ENCODE measurements at regions not wholly inside any gene's neighbourhood (a gene's known extent, or its start where the extent isn't known, plus 50 kb on each side); places are given as distances from the start of the nearest gene placed in this dataset.

DNA sequence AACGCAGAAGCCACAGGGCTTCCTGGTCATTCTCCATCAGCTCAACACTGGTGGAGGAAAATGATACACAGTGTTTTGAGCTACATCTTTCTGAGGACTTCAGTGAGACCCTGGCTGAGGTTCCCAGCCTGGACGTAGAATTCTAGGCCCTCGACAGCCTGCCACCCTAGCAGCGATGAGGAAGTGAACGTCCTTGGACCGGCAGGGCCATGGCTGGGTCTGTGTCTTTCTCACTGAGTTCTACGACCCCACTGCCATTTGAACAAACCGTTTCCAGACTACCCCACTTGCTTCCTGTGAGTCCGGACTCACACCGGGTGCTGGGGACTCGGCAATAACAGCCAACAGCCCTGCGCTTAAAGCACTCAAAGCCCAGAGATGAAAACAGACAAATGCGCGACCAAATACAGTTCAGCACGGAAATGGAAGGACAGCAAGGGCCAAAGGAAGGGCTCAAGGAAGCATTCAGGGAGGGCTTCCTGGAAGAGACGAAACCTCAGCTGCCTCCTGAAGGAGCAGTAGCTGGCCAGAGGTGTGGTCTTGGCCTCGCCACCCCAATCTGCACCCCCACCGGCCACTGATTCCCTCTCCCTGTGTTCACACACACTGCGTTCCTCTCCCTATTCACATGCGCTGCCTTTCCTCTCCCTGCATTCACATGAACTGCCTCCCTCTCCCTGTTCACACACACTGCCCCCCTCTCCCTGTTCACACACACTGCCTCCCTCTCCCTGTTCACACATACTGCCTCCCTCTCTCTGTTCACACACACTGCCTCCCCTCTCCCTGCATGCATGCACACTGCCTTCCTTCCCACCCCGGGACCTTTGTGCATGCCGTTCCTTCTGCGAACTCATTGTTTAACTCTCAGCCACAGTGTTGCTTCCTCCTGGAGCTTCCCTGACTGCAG, 136.3 kb upstream of the PRR20G start:
- Histone ChIP-seq H4K8ac (ENCODE audit: low read depth in 2 of 2, low read length in 2 of 2) (no peak overlapping the region), H2BK120ac (ENCODE audit: low read depth, low read length) (no peak overlapping the region), H3K4ac (ENCODE audit: low read depth, low read length) (no peak overlapping the region), H4K20me1 (ENCODE audit: insufficient read depth, low read length) (no peaks in the 10 kb centered on the region), H3K56ac (ENCODE audit: extremely low read depth, insufficient read depth, low read length) (no peak overlapping the region), H3K4me3 (ENCODE audit: insufficient read depth, low read depth, low read length) (no peak overlapping the region), H3K4me1 (ENCODE audit: control insufficient read depth, insufficient read depth, low read length) (no peaks in the 10 kb centered on the region), H2BK20ac (ENCODE audit: low read depth, low read length) (no peak overlapping the region), H3K36me3 (ENCODE audit: control insufficient read depth, insufficient read depth, low read length) (no peaks in the 10 kb centered on the region), H3K23ac (ENCODE audit: low read depth, low read length) (no peak overlapping the region), H3K4me2 (ENCODE audit: low read depth, low read length) (no peak overlapping the region), H3K9ac (ENCODE audit: low read depth, low read length) (no peak overlapping the region), H2BK15ac (ENCODE audit: low read depth, low read length) (no peak overlapping the region), H2AK9ac (replicated peaks; ENCODE audit: low read depth, low read length, poor library complexity) (no peak overlapping the region), H4K5ac (ENCODE audit: low read depth, low read length) (no peak overlapping the region), H3K9me1 (ENCODE audit: insufficient read depth, low read length) (no peaks in the 10 kb centered on the region), H2AFZ (replicated peaks; ENCODE audit: low read length, poor library complexity) (no peak overlapping the region), H3K79me1 (ENCODE audit: low read depth in 1 of 2, low read length in 2 of 2) (no peaks in the 10 kb centered on the region), H3K27ac (ENCODE audit: insufficient read depth, low read length) (no peak overlapping the region), H3K27me3 (ENCODE audit: control insufficient read depth, insufficient read depth, low read length) (peaks cover 53% of the 10 kb centered on the region), H2BK5ac (ENCODE audit: low read depth, low read length, poor library complexity, severe bottlenecking) (no peak overlapping the region), H4K91ac (ENCODE audit: insufficient read depth, low read depth, low read length) (no peak overlapping the region), H2AK5ac (ENCODE audit: low read depth, low read length) (no peak overlapping the region), H3K9me3 (ENCODE audit: control insufficient read depth, insufficient read depth, low read length) (no peaks in the 10 kb centered on the region), H3K14ac (replicated peaks; ENCODE audit: low read depth, low read length) (no peak overlapping the region), H3K18ac (ENCODE audit: low read depth, low read length) (no peak overlapping the region)
- POLR2A ChIA-PET (ENCODE audit: unreplicated experiment): no interaction called here
- ATAC-seq (ENCODE audit: low read depth) (no peak), DNase-seq (no peak)
- intact Hi-C loops (cut with micrococcal nuclease) (no loop called here), in situ Hi-C loops (cut with MboI; ENCODE audit: low sequenced_read_pairs) (no loop called here), dilution Hi-C loops (cut with HindIII; ENCODE audit: low sequenced_read_pairs, unreplicated experiment) (no loop called here)
- TF ChIP-seq CHD1 (IDR thresholded peaks at IDR 0.05; ENCODE audit: low read depth, low read length): no peak
- TF ChIP-seq MXI1 (IDR thresholded peaks at IDR 0.05; ENCODE audit: borderline replicate concordance, low read depth, low read length): no peak
- no peak for TF ChIP-seq RCOR1 (IDR thresholded peaks at IDR 0.05; ENCODE audit: insufficient replicate concordance, low read length)
- TF ChIP-seq POLR2A (IDR thresholded peaks at IDR 0.05; ENCODE audit: low read depth, low read length): no peak
- TF ChIP-seq CEBPB (IDR thresholded peaks at IDR 0.05; ENCODE audit: low read depth, low read length): no peak
- TF ChIP-seq RFX5 (IDR thresholded peaks at IDR 0.05; ENCODE audit: low read depth, low read length): no peak
- no peak for TF ChIP-seq BHLHE40 (IDR thresholded peaks at IDR 0.05; ENCODE audit: low read depth, low read length)
- TF ChIP-seq MAZ (IDR thresholded peaks at IDR 0.05; ENCODE audit: borderline replicate concordance, low read depth, low read length): no peak
- TF ChIP-seq RAD21 (IDR thresholded peaks at IDR 0.05; ENCODE audit: low read length): no peak
- TF ChIP-seq, protein P1, sequence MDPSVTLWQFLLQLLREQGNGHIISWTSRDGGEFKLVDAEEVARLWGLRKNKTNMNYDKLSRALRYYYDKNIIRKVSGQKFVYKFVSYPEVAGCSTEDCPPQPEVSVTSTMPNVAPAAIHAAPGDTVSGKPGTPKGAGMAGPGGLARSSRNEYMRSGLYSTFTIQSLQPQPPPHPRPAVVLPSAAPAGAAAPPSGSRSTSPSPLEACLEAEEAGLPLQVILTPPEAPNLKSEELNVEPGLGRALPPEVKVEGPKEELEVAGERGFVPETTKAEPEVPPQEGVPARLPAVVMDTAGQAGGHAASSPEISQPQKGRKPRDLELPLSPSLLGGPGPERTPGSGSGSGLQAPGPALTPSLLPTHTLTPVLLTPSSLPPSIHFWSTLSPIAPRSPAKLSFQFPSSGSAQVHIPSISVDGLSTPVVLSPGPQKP (IDR thresholded peaks at IDR 0.05; ENCODE audit: borderline replicate concordance, low read depth, low read length): no peak
- no peak for TF ChIP-seq SMC3 (IDR thresholded peaks at IDR 0.05; ENCODE audit: low read depth, low read length)
- no peak for TF ChIP-seq MAFK (IDR thresholded peaks at IDR 0.05; ENCODE audit: low read depth, low read length)
- no peak for TF ChIP-seq NFE2L2 (IDR thresholded peaks at IDR 0.05; ENCODE audit: low read depth, low read length)
- no peak for TF ChIP-seq FOS (IDR thresholded peaks at IDR 0.05; ENCODE audit: low read depth, low read length)
- TF ChIP-seq, protein P2, sequence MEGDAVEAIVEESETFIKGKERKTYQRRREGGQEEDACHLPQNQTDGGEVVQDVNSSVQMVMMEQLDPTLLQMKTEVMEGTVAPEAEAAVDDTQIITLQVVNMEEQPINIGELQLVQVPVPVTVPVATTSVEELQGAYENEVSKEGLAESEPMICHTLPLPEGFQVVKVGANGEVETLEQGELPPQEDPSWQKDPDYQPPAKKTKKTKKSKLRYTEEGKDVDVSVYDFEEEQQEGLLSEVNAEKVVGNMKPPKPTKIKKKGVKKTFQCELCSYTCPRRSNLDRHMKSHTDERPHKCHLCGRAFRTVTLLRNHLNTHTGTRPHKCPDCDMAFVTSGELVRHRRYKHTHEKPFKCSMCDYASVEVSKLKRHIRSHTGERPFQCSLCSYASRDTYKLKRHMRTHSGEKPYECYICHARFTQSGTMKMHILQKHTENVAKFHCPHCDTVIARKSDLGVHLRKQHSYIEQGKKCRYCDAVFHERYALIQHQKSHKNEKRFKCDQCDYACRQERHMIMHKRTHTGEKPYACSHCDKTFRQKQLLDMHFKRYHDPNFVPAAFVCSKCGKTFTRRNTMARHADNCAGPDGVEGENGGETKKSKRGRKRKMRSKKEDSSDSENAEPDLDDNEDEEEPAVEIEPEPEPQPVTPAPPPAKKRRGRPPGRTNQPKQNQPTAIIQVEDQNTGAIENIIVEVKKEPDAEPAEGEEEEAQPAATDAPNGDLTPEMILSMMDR (conservative IDR thresholded peaks at IDR 0.05; ENCODE audit: low read depth, low read length): no peak
- TF ChIP-seq, protein P3, sequence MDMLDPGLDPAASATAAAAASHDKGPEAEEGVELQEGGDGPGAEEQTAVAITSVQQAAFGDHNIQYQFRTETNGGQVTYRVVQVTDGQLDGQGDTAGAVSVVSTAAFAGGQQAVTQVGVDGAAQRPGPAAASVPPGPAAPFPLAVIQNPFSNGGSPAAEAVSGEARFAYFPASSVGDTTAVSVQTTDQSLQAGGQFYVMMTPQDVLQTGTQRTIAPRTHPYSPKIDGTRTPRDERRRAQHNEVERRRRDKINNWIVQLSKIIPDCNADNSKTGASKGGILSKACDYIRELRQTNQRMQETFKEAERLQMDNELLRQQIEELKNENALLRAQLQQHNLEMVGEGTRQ (IDR thresholded peaks at IDR 0.05; ENCODE audit: low read depth, low read length): no peak
- BruUV-seq (replicated peaks): no TSS peak
- WGBS, 2 experiments (ENCODE audit: extremely low coverage in 2 of 2, insufficient read length in 1 of 2): 70% methylated on average over 14 of the region's 23 CpGs; no CpG with 5 or more reads in 1 of the 2 experiments
- CTCF ChIA-PET: no interaction called here

All from IMR-90 (cell line).